NCI-H446 (cell line): ENCODE measurements at regions not wholly inside any gene's neighbourhood (a gene's known extent, or its start where the extent isn't known, plus 50 kb on each side); places are given as distances from the start of the nearest gene placed in this dataset.
"Not testable (repeated sequence)": the region's sequence is repeated elsewhere in the genome, so short reads cannot be mapped to it uniquely, and the experiment has no call there.

Source experiments
- DNase-seq, 2 experiments: peaks; one replicate each; lab custom pipeline; 2025; lab: John Stamatoyannopoulos, UW

- no peak for DNase-seq
These were observed 88.9 kb upstream of the MAGEE2 start for GRCh38 chrX:75873993-75874392.

- DNase-seq: no peak
These were observed 98.4 kb upstream of the MAGEE2 start for GRCh38 chrX:75883446-75883845.

- DNase-seq: no peak
These were observed 102.8 kb upstream of the MAGEE2 start for GRCh38 chrX:75887833-75888232.

GRCh38 chrX:75892749-75893148, 107.7 kb upstream of the MAGEE2 start:
- no peak for DNase-seq

GRCh38 chrX:75893281-75893680, 108.2 kb upstream of the MAGEE2 start:
- DNase-seq: no peak

GRCh38 chrX:75911716-75912115, 126.7 kb upstream of the MAGEE2 start:
- no peak for DNase-seq

- no peak for DNase-seq
These were observed 172.1 kb upstream of the MAGEE2 start for GRCh38 chrX:75957107-75957610.

- DNase-seq: not testable (repeated sequence)
These were observed 176.3 kb upstream of the MAGEE2 start for GRCh38 chrX:75961321-75961720.

- no peak for DNase-seq
These were observed 178.7 kb upstream of the MAGEE2 start for GRCh38 chrX:75963774-75964173.

GRCh38 chrX:75968293-75968692, 183.2 kb upstream of the MAGEE2 start:
- peak in 1 of 2 experiments; percentile 2 for DNase-seq

- DNase-seq: no peak
These were observed 185.9 kb upstream of the PBDC1 start for GRCh38 chrX:75986976-75987375.

- no peak for DNase-seq
These were observed 182.9 kb upstream of the PBDC1 start for GRCh38 chrX:75989806-75990590.

- DNase-seq: no peak
These were observed 175.2 kb upstream of the PBDC1 start for GRCh38 chrX:75997692-75998091.

- no peak for DNase-seq
These were observed 158.5 kb upstream of the PBDC1 start for GRCh38 chrX:76014321-76014720.

- no peak for DNase-seq
These were observed 146.6 kb upstream of the PBDC1 start for GRCh38 chrX:76026292-76026691.

GRCh38 chrX:76026751-76027150, 146.1 kb upstream of the PBDC1 start:
- no peak for DNase-seq

GRCh38 chrX:76029385-76029784, 143.5 kb upstream of the PBDC1 start:
- DNase-seq: no peak

GRCh38 chrX:76064825-76065224, 108.0 kb upstream of the PBDC1 start:
- DNase-seq: no peak

- DNase-seq: no peak
These were observed 96.7 kb upstream of the PBDC1 start for GRCh38 chrX:76076124-76076523.

- DNase-seq: no peak
These were observed 63.2 kb upstream of the PBDC1 start for GRCh38 chrX:76109654-76110053.
